ENCODE measurements at regions not wholly inside any gene's neighbourhood (a gene's known extent, or its start where the extent isn't known, plus 50 kb on each side); places are given as distances from the start of the nearest gene placed in this dataset.

GRCh38 chr2:187654535-187654934, 100.3 kb upstream of the TFPI start:
- Histone ChIP-seq H3K36me3 (ENCODE audit: control insufficient read depth, insufficient read depth, low read length) (no peaks in the 10 kb centered on the region), H3K4me1 (no peaks in the 10 kb centered on the region), H3K9me3 (no peaks in the 10 kb centered on the region), H3K27me3 (replicated peaks; ENCODE audit: control insufficient read depth, insufficient read depth, low read length) (no peaks in the 10 kb centered on the region), H3K4me3 (ENCODE audit: low read depth, low read length) (no peak overlapping the region)
- no peaks in the 10 kb centered on the region for H3K36me3 Mint-ChIP-seq (ENCODE audit: insufficient read depth, unreplicated experiment)
- no peaks in the 10 kb centered on the region for H3K4me1 Mint-ChIP-seq (ENCODE audit: low read depth, unreplicated experiment)
- TF ChIP-seq CTCF (IDR thresholded peaks at IDR 0.05; ENCODE audit: insufficient read depth in 1 of 2, low read depth in 1 of 2, low read length in 1 of 2, severe bottlenecking in 1 of 2, unreplicated experiment in 1 of 2) = no peak
- H3K4me3 Mint-ChIP-seq (ENCODE audit: unreplicated experiment) = no peak overlapping the region
- H3K27ac Mint-ChIP-seq (ENCODE audit: unreplicated experiment) = no peak overlapping the region
- peaks cover 10% of the 10 kb centered on the region for H3K27me3 Mint-ChIP-seq (ENCODE audit: insufficient read depth, unreplicated experiment)
- intact Hi-C loops (cut with micrococcal nuclease; ENCODE audit: unreplicated experiment) = no loop called here
- CTCF ChIA-PET = no interaction called here
- H3K9me3 Mint-ChIP-seq (ENCODE audit: unreplicated experiment) = no peaks in the 10 kb centered on the region
- DNase-seq = no peak
- POLR2A ChIA-PET = no interaction called here
- no TSS peak for BruUV-seq (replicated peaks)

GRCh38 chr2:187655001-187655400, 100.8 kb upstream of the TFPI start:
- Mint-ChIP-seq H3K4me1 (ENCODE audit: low read depth, unreplicated experiment) (no peaks in the 10 kb centered on the region), H3K27ac (ENCODE audit: unreplicated experiment) (no peak overlapping the region), H3K27me3 (ENCODE audit: insufficient read depth, unreplicated experiment) (peaks cover 10% of the 10 kb centered on the region), H3K9me3 (ENCODE audit: unreplicated experiment) (no peaks in the 10 kb centered on the region), H3K36me3 (ENCODE audit: insufficient read depth, unreplicated experiment) (no peaks in the 10 kb centered on the region), H3K4me3 (ENCODE audit: unreplicated experiment) (no peak overlapping the region)
- no peaks in the 10 kb centered on the region for H3K27me3 ChIP-seq (replicated peaks; ENCODE audit: control insufficient read depth, insufficient read depth, low read length)
- H3K9me3 ChIP-seq = no peaks in the 10 kb centered on the region
- no peak for DNase-seq
- H3K36me3 ChIP-seq (ENCODE audit: control insufficient read depth, insufficient read depth, low read length) = no peaks in the 10 kb centered on the region
- ChIA-PET POLR2A (no interaction called here), CTCF (no interaction called here)
- no TSS peak for BruUV-seq (replicated peaks)
- no peak overlapping the region for H3K4me3 ChIP-seq (ENCODE audit: low read depth, low read length)
- intact Hi-C loops (cut with micrococcal nuclease; ENCODE audit: unreplicated experiment) = no loop called here
- H3K4me1 ChIP-seq = no peaks in the 10 kb centered on the region
- no peak for TF ChIP-seq CTCF (IDR thresholded peaks at IDR 0.05; ENCODE audit: insufficient read depth in 1 of 2, low read depth in 1 of 2, low read length in 1 of 2, severe bottlenecking in 1 of 2, unreplicated experiment in 1 of 2)

GRCh38 chr2:187656123-187656522, 101.9 kb upstream of the TFPI start:
- BruUV-seq (replicated peaks) = no TSS peak
- POLR2A ChIA-PET = no interaction called here
- no peak overlapping the region for H3K27ac Mint-ChIP-seq (ENCODE audit: unreplicated experiment)

More at GRCh38 chr2:187656123-187656522, 101.9 kb upstream of the TFPI start:
- peaks cover 13% of the 10 kb centered on the region for H3K27me3 Mint-ChIP-seq (ENCODE audit: insufficient read depth, unreplicated experiment)
- Histone ChIP-seq H3K4me1 (no peaks in the 10 kb centered on the region), H3K36me3 (ENCODE audit: control insufficient read depth, insufficient read depth, low read length) (no peaks in the 10 kb centered on the region), H3K4me3 (ENCODE audit: low read depth, low read length) (no peak overlapping the region), H3K9me3 (no peaks in the 10 kb centered on the region), H3K27me3 (replicated peaks; ENCODE audit: control insufficient read depth, insufficient read depth, low read length) (no peaks in the 10 kb centered on the region)
- no peak for TF ChIP-seq CTCF (IDR thresholded peaks at IDR 0.05; ENCODE audit: insufficient read depth in 1 of 2, low read depth in 1 of 2, low read length in 1 of 2, severe bottlenecking in 1 of 2, unreplicated experiment in 1 of 2)
- no peaks in the 10 kb centered on the region for H3K9me3 Mint-ChIP-seq (ENCODE audit: unreplicated experiment)
- CTCF ChIA-PET = no interaction called here
- no peaks in the 10 kb centered on the region for H3K36me3 Mint-ChIP-seq (ENCODE audit: insufficient read depth, unreplicated experiment)
- DNase-seq = no peak
- no peaks in the 10 kb centered on the region for H3K4me1 Mint-ChIP-seq (ENCODE audit: low read depth, unreplicated experiment)
- intact Hi-C loops (cut with micrococcal nuclease; ENCODE audit: unreplicated experiment) = no loop called here
- no peak overlapping the region for H3K4me3 Mint-ChIP-seq (ENCODE audit: unreplicated experiment)
